Choroid plexus epithelial cell (primary cell): ENCODE measurements at regions not wholly inside any gene's neighbourhood (a gene's known extent, or its start where the extent isn't known, plus 50 kb on each side); places are given as distances from the start of the nearest gene placed in this dataset.
"Not testable (repeated sequence)": the region's sequence is repeated elsewhere in the genome, so short reads cannot be mapped to it uniquely, and the experiment has no call there.

ENCODE experiments used
- DNase-seq: peaks from one replicate; pipeline ENCODE4 v3.0.0-alpha.2; 2010; ENCODE audit warnings: low read depth
- H3K4me3 ChIP-seq: 2 replicates; pipeline ENCODE4 v1.5.1; 2011; ENCODE audit warnings: low read depth, mild to moderate bottlenecking, control low read depth, low read length, moderate library complexity
- CTCF ChIP-seq: conservative IDR thresholded peaks from 2 replicates; pipeline ENCODE4 v1.5.1; 2011; ENCODE audit warnings: low read depth, mild to moderate bottlenecking, control low read depth, inconsistent platforms, low read length, moderate library complexity

DNA sequence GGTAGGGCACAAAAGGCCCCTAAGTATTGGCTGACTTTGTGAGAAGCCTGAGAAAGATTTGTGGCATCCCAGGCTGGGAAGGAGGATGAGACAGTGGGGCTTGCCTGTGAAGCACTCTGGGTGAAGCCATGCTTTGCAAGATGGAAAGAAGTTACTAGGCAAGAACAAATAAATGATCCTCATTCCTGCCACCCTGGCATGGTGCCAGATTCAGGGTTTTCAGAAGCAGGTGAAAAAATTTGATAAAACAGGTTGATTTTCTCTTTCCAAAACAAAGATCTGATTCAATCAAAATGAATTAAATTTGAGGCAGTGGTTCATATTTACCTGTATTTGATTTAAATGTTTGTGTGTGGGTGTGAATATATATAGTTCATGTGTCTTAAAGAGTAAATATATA is 386.9 kb upstream of the PROX1 start:
- no peak overlapping the region for H3K4me3 ChIP-seq
- no peak for DNase-seq
- no peak for TF ChIP-seq CTCF

GRCh38 chr1:213601705-213602104 is 386.1 kb upstream of the PROX1 start:
- DNase-seq, H3K4me3 ChIP-seq: not testable (repeated sequence)

- no peak for TF ChIP-seq CTCF
- no peak for DNase-seq
- no peak overlapping the region for H3K4me3 ChIP-seq
These were observed 384.8 kb upstream of the PROX1 start for GRCh38 chr1:213602796-213603486.

DNA sequence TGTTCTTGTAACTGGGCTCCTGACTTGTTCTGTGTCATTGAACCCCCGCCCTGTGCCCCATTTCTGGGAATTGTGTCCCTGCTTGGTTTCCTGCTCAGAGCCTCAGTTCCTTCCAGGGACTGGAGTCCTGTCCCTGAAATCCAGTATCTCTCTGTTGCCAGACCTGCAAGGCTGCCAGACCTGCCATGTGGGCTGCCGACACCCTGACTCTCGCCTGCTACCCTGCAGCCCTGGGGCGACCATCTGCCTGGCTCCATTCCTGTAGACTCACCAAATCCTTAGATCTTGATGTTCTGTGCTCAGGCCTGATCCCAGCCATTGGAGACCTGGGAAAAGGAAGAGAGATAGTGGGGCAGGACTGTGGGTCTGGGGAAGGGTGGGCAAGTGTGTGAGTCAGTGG is 383.3 kb upstream of the PROX1 start:
- TF ChIP-seq CTCF: no peak
- no peak for DNase-seq
- H3K4me3 ChIP-seq: no peak overlapping the region

DNA sequence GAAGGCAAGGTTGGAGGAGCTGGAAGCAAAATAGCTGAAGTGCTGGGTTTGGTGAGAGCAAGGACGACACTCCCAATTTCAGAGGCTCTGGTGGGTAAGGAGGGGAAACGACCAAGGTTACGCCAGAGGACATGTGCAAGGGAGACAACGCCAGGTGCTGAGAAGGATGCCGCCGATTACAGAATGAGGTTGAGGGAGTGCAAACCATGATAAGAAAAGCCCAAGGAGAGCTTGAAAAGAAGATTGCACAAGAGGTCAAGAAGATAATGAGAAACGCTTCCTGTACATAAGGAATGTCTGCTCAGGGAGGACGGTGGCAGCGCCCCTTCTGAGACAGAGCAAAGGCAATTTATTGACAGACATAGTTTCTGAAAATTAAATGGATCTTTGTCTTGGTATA is 382.0 kb upstream of the PROX1 start:
- no peak for TF ChIP-seq CTCF
- no peak for DNase-seq
- H3K4me3 ChIP-seq: no peak overlapping the region

DNA sequence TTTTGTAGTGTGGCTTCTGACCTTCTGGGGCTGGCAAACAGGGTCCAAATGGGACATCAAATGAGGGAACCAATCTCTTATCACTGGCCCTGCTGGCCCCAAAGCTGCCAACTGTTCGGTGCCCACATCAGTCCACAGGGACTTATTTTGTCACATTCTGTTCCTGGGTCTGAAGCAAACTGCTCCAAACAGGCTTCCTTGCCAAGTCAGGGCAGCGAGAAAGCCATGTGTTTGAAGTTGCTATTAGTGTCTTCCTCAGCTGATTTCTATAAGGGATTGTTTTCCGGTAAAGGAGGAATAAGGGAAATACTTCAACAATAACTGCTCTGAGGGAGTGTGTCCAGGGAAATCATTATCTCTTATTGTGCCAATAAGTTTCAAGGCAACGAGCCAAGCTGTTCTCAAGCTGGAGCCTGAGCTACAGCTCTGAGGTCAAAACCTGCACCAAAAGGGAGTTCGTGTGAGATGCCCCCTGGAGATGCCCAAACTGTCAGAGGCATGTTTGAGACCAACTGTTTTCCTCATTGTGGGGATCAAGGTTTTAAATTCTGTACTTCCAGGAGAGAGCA is 381.4 kb upstream of the PROX1 start:
- DNase-seq: no peak
- no peak overlapping the region for H3K4me3 ChIP-seq
- no peak for TF ChIP-seq CTCF

- no peak for DNase-seq
- no peak for TF ChIP-seq CTCF
- no peak overlapping the region for H3K4me3 ChIP-seq
These were observed 374.2 kb upstream of the PROX1 start for GRCh38 chr1:213613549-213613948.
